Activated naive CD4-positive, alpha-beta T cell treated with anti-CD3 and anti-CD28 coated beads for 36 hours (primary cell): ENCODE measurements at regions not wholly inside any gene's neighbourhood (a gene's known extent, or its start where the extent isn't known, plus 50 kb on each side); places are given as distances from the start of the nearest gene placed in this dataset.

Experiments
- CTCF ChIA-PET: fragments of 350-600 bp; sonication (Branson Sonifier 250); formaldehyde crosslinking; loops from one replicate; lab custom pipeline; 2021; ENCODE audit warnings: antibody characterized with exemption; lab: Charles Lee
- DNase-seq: peaks from one replicate; pipeline ENCODE4 v3.0.0-alpha.2; 2020
- H3K27ac Mint-ChIP-seq: one replicate; pipeline ENCODE4 v1.8.0; 2021; ENCODE audit warnings: mild to moderate bottlenecking, mixed read lengths
- H3K27me3 Mint-ChIP-seq: one replicate; pipeline ENCODE4 v1.8.0; 2021; ENCODE audit warnings: low read depth, mixed read lengths
- H3K36me3 Mint-ChIP-seq: one replicate; pipeline ENCODE4 v1.8.0; 2021; ENCODE audit warnings: low read depth, mixed read lengths
- H3K4me1 Mint-ChIP-seq: one replicate; pipeline ENCODE4 v1.8.0; 2021; ENCODE audit warnings: low read depth, mixed read lengths
- H3K4me3 Mint-ChIP-seq: one replicate; pipeline ENCODE4 v1.8.0; 2021; ENCODE audit warnings: mild to moderate bottlenecking, moderate library complexity, mixed read lengths
- H3K9me3 Mint-ChIP-seq: one replicate; pipeline ENCODE4 v1.8.0; 2021; ENCODE audit warnings: mixed read lengths
- intact Hi-C: fragments of 100-400 bp; cut with micrococcal nuclease; formaldehyde crosslinking; loops from one replicate; pipeline ENCODE4 v1.15.1; 2023

DNA sequence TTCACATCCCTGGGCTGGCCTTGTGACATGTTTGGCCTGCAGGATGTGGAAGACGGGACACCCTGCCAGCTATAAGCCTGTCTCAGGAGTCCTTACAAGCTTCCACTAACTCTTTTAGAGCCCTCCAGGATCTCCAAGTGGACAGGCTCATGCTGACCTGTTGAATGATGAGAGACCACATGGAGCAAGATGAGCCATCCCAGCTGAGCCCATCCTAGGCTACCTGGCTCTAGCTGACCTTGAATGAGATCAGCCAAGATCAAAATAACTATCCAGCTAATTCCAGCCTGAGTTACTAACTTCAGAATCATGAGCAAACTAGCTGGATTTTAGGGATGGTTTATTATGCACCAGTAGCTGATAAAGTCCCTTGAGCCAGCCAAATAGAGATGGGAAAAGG, 169.5 kb downstream of the TFAP2C start:
- H3K4me1 Mint-ChIP-seq: no peaks in the 10 kb centered on the region
- no peak for DNase-seq
- peaks cover 7% of the 10 kb centered on the region for H3K27me3 Mint-ChIP-seq
- peaks cover 3% of the 10 kb centered on the region for H3K36me3 Mint-ChIP-seq
- no peak overlapping the region for H3K4me3 Mint-ChIP-seq
- CTCF ChIA-PET: no interaction called here
- H3K27ac Mint-ChIP-seq: no peak overlapping the region
- peaks cover 10% of the 10 kb centered on the region for H3K9me3 Mint-ChIP-seq
- intact Hi-C loops: no loop called here

DNA sequence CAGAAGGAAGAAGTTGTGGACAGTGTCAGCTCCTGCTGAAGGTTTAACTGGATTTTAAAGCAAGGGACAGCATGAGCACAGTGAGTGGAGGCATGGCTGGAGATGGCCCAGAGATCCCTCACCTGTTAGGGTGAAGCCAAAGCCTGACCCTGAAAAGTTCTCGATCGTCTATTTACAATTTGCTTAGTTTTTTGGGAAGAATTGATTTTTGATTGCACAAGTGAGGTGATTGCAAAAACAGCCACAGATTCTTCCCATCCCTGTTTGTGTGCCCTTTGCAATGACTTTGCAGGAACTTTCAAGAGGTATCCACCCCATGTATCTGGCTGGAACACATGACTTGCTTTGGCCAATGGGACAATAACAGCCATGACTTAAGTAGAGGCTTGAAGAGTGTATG, 170.1 kb downstream of the TFAP2C start:
- intact Hi-C loops: no loop called here
- H3K36me3 Mint-ChIP-seq: peaks cover 3% of the 10 kb centered on the region
- peaks cover 10% of the 10 kb centered on the region for H3K9me3 Mint-ChIP-seq
- no peak overlapping the region for H3K27ac Mint-ChIP-seq
- H3K27me3 Mint-ChIP-seq: peaks cover 7% of the 10 kb centered on the region
- CTCF ChIA-PET: no interaction called here
- DNase-seq: no peak
- H3K4me1 Mint-ChIP-seq: no peaks in the 10 kb centered on the region
- H3K4me3 Mint-ChIP-seq: no peak overlapping the region

DNA sequence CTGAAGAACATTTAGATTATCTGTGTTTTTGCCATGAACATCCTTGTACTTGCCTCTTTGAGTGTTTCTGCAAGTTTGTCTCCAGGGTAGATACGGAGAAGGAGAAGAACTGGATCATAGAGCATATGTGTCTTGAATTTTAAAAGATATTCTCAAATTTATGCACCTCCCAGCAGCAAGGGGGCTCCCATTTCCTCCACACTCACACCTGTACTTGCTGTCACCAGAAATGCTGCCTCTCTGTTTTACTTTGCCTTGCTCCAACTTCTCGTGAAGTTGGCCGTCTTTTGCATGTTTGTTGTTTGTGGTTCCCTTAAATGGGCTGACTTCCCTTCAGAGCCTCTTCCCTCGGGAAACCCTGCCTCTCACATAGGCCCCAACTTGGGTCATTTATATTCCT, 171.0 kb downstream of the TFAP2C start:
- CTCF ChIA-PET: no interaction called here

DNA sequence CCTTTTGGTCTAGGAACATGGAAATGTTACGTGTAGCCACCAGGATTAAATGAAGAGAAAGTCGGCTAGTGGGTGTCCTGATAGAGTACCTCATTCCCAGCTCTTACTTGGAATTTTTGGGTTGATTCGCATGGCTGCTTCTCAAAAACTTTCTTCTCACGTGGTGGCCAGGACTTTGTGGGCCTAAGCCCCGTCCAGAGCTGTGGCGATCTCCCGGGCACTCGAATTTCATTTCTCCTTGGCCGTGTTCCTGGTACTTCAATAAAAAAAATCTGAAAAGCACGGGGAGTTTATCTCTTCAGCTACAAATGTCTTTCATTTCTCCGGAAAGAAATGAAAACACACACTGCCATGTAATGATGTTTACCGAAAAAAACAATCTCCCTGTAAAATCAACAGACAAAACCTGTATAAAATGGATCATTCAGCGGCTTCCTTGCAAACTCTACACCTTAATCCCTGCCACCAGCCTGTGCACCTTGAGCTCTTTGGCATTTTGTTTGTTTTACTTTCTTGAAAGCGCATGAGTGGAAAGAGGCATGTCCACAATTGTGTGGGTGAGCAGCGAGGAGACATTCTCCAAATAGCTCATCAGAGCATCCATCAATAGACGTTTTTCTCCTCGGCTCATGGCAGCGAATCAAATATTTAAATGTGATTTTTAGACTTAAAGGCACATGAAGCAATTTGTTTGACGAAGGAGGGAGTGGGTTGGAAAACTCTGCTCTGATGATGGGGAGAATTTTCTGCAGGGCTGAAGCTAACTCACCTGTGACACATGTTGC, 173.1 kb downstream of the TFAP2C start:
- CTCF ChIA-PET: interaction anchor here (0.6 to 0.7 kb wide), 2 partner anchors 11 to 29 kb away, joined by 3 read pairs; no protein-coding TSS in a partner anchor
- Mint-ChIP-seq H3K27me3 (peaks cover 12% of the 10 kb centered on the region), H3K27ac (no peak overlapping the region), H3K36me3 (peaks cover 3% of the 10 kb centered on the region), H3K4me1 (no peaks in the 10 kb centered on the region), H3K4me3 (no peak overlapping the region), H3K9me3 (peaks cover 10% of the 10 kb centered on the region)
- DNase-seq: no peak
- intact Hi-C loops: no loop called here

More for the DNA sequence above, 171.0 kb downstream of the TFAP2C start:
- no peak overlapping the region for H3K4me3 Mint-ChIP-seq
- no peaks in the 10 kb centered on the region for H3K4me1 Mint-ChIP-seq
- intact Hi-C loops: no loop called here
- no peak overlapping the region for H3K27ac Mint-ChIP-seq
- DNase-seq: no peak
- H3K27me3 Mint-ChIP-seq: peaks cover 7% of the 10 kb centered on the region
- peaks cover 3% of the 10 kb centered on the region for H3K36me3 Mint-ChIP-seq
- peaks cover 10% of the 10 kb centered on the region for H3K9me3 Mint-ChIP-seq

DNA sequence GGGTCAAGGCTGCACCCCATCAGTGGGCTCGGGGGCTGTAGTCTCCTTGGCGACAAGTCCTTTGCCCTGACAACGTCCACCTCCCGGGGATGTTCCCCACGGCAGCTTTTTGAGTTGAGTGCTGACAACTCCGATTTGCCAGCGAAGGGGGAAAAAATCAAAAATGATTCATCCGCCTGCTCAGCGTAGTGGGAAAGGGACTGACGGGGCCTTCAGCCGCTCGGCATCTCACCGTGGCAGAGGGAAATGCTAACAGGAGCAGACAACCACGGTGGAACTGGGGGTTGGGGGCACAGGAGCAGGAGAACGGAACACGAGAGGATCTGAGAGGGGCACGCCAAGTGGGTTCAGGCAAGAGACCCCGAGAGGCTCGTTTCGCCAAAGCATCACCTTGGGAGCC, 173.7 kb downstream of the TFAP2C start:
- peaks cover 18% of the 10 kb centered on the region for H3K27me3 Mint-ChIP-seq
- H3K9me3 Mint-ChIP-seq: peaks cover 10% of the 10 kb centered on the region
- intact Hi-C loops: no loop called here
- DNase-seq: no peak
- H3K4me1 Mint-ChIP-seq: no peaks in the 10 kb centered on the region
- CTCF ChIA-PET: interaction anchor here (0.7 kb wide), 3 partner anchors 12 to 343 kb away, joined by 3 to 6 read pairs (median 3); no protein-coding TSS in a partner anchor
- H3K36me3 Mint-ChIP-seq: peaks cover 3% of the 10 kb centered on the region
- H3K27ac Mint-ChIP-seq: no peak overlapping the region
- H3K4me3 Mint-ChIP-seq: no peak overlapping the region

DNA sequence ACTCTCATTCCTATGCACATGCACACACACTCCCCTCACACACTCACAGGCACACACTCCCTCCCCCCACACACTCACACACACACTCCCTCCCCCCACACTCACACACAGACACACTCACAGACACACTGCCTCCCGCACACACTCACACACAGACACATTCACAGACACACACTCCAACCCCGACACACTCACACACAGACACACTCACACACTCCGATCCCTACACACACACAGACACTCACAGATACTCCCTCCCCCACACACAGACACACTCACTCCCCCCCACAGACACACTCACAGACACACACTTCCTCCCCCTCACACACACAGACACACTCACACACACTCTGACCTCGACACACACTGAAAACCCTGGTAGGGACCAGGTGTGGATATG, 176.2 kb downstream of the TFAP2C start:
- no peaks in the 10 kb centered on the region for H3K36me3 Mint-ChIP-seq
- intact Hi-C loops: no loop called here
- DNase-seq: no peak
- H3K9me3 Mint-ChIP-seq: no peaks in the 10 kb centered on the region
- H3K4me1 Mint-ChIP-seq: no peaks in the 10 kb centered on the region
- H3K4me3 Mint-ChIP-seq: no peak overlapping the region
- peaks cover 18% of the 10 kb centered on the region for H3K27me3 Mint-ChIP-seq
- CTCF ChIA-PET: no interaction called here
- H3K27ac Mint-ChIP-seq: no peak overlapping the region

DNA sequence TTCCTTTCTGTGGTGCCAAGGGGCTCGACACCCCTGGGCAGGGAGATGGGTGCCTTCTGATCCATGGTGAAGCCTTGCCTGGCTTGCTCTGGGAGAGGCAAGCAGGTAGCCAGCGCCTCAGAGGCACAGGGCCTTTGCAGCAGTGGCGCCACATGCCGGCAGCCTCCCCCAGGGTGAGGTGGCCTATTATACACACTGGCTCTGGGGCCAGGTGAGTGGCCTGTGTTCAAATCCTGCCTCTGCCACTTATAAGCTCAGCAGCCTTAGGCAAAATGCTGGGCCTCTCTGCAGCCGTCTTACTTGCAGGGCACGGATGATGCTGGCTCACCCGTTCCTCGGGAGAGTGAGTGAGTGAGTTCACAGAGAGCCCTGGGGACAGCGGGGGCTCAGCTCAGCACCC, 176.9 kb downstream of the TFAP2C start:
- H3K9me3 Mint-ChIP-seq: no peaks in the 10 kb centered on the region
- DNase-seq: no peak
- peaks cover 18% of the 10 kb centered on the region for H3K27me3 Mint-ChIP-seq
- CTCF ChIA-PET: no interaction called here
- no peaks in the 10 kb centered on the region for H3K4me1 Mint-ChIP-seq
- H3K4me3 Mint-ChIP-seq: no peak overlapping the region
- no peak overlapping the region for H3K27ac Mint-ChIP-seq
- intact Hi-C loops: no loop called here
- no peaks in the 10 kb centered on the region for H3K36me3 Mint-ChIP-seq

DNA sequence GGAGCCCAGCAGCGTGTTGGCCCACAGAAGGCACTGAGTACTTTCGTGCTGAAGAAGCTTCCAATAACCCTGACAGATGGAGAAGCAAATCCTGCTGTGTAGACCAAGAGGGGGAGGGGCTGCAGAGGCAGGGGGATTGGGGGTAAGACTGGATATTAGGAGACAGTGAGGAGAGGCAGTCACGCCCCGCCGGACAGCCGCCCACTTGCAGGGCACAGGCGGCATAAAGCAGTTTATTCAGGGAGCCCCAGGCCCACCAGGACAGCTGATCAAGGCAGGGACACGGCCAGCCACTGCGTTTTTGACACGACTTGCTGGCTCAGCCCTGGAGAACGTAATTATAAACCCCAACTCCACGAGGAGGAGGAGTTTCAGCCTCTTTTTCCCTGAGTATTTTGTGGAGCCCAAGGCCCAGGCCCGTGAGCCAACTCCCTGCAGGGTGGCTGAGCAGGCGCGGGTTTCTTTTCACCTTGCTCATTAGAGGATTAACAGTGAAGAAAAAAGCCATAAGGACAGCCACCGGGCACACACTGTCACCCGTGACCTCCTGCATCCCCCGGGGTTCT, 177.9 kb downstream of the TFAP2C start:
- Mint-ChIP-seq H3K27me3 (peaks cover 15% of the 10 kb centered on the region), H3K4me1 (no peaks in the 10 kb centered on the region), H3K36me3 (no peaks in the 10 kb centered on the region), H3K27ac (no peak overlapping the region), H3K9me3 (no peaks in the 10 kb centered on the region), H3K4me3 (no peak overlapping the region)
- no peak for DNase-seq
- CTCF ChIA-PET: no interaction called here
- intact Hi-C loops: no loop called here

DNA sequence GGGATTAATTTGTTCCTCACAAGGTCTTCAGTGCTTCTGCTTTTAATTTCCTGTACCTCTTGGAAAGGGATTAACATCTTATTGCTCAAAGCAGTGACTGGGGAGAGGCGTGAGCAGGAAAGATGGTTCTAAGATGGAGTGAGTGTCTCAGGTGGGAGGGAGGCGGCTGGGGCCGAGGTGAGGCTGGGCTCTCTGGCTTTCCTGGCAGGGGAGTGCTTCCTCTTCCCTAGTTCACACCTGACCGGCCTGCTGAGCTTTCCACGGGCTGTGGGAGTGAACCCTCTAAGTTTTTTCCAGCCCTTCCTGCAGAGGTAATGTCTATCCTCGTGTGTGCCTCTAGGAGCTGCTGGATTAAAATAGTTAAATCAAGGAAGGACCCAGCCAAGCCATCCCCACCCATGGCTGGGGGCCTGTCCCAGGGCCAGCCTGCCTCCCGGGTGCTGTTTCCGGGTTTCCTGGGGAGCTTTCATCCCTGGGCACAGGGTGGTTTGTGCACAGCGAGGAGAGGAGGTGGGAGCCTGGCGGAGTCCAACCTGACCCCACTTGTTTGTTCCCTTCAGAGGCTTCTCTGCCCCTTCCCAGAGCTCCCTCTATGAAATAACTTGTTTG, 179.1 kb downstream of the TFAP2C start:
- H3K9me3 Mint-ChIP-seq: no peaks in the 10 kb centered on the region
- H3K4me3 Mint-ChIP-seq: no peak overlapping the region
- CTCF ChIA-PET: interaction anchor here (0.6 kb wide), 1 partner anchor 1705 kb away, joined by 3 read pairs; no protein-coding TSS in a partner anchor
- no peak for DNase-seq
- no peaks in the 10 kb centered on the region for H3K4me1 Mint-ChIP-seq
- peaks cover 14% of the 10 kb centered on the region for H3K27me3 Mint-ChIP-seq
- no peaks in the 10 kb centered on the region for H3K36me3 Mint-ChIP-seq
- intact Hi-C loops: no loop called here
- H3K27ac Mint-ChIP-seq: no peak overlapping the region

DNA sequence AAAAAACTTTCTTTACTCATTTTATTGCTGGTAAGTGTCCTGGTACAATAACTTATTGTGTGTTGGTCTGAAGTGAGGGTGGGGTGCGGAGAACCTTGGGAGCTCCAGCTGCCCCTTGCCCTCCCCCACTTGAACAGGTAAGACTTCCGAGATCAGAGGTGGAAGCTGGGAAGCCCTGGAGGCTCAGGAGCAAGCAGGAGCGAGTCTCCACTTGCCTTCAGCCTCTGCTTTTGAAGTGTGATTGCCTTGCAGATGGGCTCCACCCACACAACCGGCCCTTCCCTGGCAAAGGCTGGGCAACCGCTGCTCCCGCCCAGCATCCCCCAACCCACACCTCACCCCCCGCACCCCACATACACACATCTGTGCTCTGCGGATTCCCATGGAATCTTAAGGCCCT, 179.6 kb downstream of the TFAP2C start:
- Mint-ChIP-seq H3K27ac (no peak overlapping the region), H3K27me3 (peaks cover 14% of the 10 kb centered on the region), H3K36me3 (no peaks in the 10 kb centered on the region), H3K9me3 (no peaks in the 10 kb centered on the region), H3K4me3 (no peak overlapping the region), H3K4me1 (no peaks in the 10 kb centered on the region)
- intact Hi-C loops: no loop called here
- CTCF ChIA-PET: interaction anchor here (0.6 kb wide), 1 partner anchor 1705 kb away, joined by 3 read pairs; no protein-coding TSS in a partner anchor
- no peak for DNase-seq

DNA sequence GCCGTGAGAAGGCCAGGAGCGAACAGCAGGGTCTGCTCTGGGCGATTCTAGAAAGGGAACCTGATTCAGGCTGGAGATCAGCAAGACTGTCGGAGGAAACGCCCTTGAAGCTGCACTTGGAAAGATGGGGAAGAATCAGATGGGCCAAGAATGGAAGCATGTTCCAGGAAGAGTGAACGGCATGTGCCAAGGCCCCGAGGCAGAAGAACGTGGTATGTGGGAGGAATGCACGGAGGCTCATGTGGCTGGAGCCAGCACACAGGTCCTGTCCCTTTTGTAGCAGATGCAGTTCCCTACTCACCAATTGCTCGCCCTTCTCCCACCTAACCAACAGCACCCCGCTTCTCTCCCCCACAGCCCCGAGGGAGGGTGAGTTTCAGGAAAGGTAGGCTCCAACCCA, 180.6 kb downstream of the TFAP2C start:
- intact Hi-C loops: no loop called here
- H3K27ac Mint-ChIP-seq: no peak overlapping the region
- no peaks in the 10 kb centered on the region for H3K36me3 Mint-ChIP-seq
- H3K27me3 Mint-ChIP-seq: peaks cover 16% of the 10 kb centered on the region
- no peaks in the 10 kb centered on the region for H3K4me1 Mint-ChIP-seq
- H3K9me3 Mint-ChIP-seq: peaks cover 1% of the 10 kb centered on the region
- DNase-seq: no peak
- CTCF ChIA-PET: no interaction called here
- H3K4me3 Mint-ChIP-seq: no peak overlapping the region

DNA sequence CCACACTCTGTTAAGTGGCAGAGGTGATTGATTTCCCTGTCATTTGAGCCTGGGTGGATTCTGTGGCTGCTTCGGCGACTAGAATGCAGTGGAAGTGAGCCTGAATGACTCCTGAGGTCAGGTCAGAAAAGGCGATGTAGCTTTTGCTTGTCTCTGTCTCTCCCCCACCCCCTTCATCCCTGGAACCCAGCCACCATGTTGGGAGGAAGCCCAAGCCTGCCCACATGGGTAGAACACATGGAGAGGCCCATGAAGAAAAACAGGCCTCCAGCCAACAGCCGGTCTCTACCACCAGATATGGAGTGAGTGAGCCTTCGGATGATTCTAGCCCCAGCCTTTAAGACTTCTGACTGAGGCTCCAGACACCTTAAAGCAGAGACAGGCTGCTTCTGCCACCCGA, 181.0 kb downstream of the TFAP2C start:
- Mint-ChIP-seq H3K36me3 (no peaks in the 10 kb centered on the region), H3K4me1 (no peaks in the 10 kb centered on the region), H3K4me3 (no peak overlapping the region), H3K27me3 (peaks cover 17% of the 10 kb centered on the region), H3K27ac (no peak overlapping the region), H3K9me3 (peaks cover 1% of the 10 kb centered on the region)
- intact Hi-C loops: no loop called here
- DNase-seq: no peak
- CTCF ChIA-PET: no interaction called here
